HG03045 (cell line): ENCODE measurements at regions not wholly inside any gene's neighbourhood (a gene's known extent, or its start where the extent isn't known, plus 50 kb on each side); places are given as distances from the start of the nearest gene placed in this dataset.
"Not testable (repeated sequence)": the region's sequence is repeated elsewhere in the genome, so short reads cannot be mapped to it uniquely, and the experiment has no call there.

ENCODE experiments used
- ATAC-seq: cut with Tn5 transposase; IDR thresholded peaks from one replicate; pipeline ENCODE4 v1.9.1; 2021; ENCODE audit warnings: mild to moderate bottlenecking, moderate library complexity; ENCODE audit not compliant: unreplicated experiment

GRCh38 chr6:78639111-78640110 lies 227.9 kb upstream of the IRAK1BP1 start:
- no peak for ATAC-seq

GRCh38 chr6:78643976-78644375 lies 223.4 kb upstream of the IRAK1BP1 start:
- ATAC-seq: not testable (repeated sequence)

GRCh38 chr6:78646542-78647415 lies 220.6 kb upstream of the IRAK1BP1 start:
- not testable (repeated sequence) for ATAC-seq

- ATAC-seq: not testable (repeated sequence)
Observed at GRCh38 chr6:78665819-78666218, 201.5 kb upstream of the IRAK1BP1 start.

DNA sequence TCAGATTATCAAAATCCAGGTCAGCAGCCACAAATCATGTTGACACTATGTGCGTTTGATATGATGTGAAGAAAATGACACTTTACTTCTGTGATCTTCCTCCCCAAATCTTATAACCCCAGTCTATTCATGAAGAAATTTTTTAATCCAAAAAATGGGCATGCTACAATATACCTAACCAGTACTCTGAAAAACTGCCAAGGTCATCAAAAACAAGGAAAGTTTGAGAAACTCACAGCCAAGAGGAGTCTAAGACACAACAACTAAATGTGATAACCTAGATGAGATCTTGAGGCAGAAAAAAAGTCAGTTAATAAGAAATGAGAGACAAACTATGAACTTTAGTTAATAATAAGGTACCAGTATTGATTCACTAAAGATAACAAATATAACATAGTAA lies 200.6 kb upstream of the IRAK1BP1 start:
- no peak for ATAC-seq

DNA sequence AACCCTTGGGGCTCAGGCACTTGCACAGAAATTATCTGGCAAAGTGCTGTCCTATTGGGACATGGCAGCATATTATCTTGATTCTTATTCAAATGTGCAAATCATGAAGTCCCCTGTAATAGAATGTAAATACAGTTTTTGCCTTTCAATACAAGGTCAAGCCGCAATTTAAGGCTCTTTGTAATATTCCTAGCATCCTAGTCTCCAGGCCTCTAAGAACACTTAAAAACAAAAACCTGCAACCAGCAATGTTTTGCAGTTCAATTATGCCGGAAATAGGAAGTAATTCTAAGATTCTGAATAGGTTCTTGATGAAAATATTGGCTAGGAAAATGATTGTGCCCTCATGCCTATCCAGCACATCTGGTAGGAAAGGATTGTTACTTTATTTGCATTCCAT lies 197.2 kb upstream of the IRAK1BP1 start:
- ATAC-seq: no peak

- no peak for ATAC-seq
Observed at GRCh38 chr6:78670802-78671201, 196.5 kb upstream of the IRAK1BP1 start.

- ATAC-seq: not testable (repeated sequence)
Observed at GRCh38 chr6:78676069-78677007, 191.0 kb upstream of the IRAK1BP1 start.

DNA sequence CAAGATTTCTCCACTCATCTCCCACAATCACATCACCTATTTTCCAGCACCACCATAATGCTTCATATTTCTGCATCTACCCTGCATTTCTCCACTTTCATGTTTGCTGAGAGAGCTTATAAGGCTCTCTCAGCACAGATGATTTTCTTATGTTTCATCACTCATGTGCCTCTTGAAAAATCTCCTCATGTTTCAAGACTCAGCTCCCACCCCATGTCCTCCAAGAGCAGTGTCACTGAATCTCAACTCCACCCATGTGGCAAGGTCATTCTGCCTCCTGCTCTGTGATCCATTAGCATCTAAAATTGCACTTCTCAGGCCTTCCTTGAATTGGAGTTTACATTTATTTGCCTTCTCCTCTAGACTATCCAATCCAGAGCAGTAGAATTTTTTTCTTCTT lies 178.7 kb upstream of the IRAK1BP1 start:
- ATAC-seq: no peak

- no peak for ATAC-seq
Observed at GRCh38 chr6:78693835-78694234, 173.5 kb upstream of the IRAK1BP1 start.

- not testable (repeated sequence) for ATAC-seq
Observed at GRCh38 chr6:78694628-78695027, 172.7 kb upstream of the IRAK1BP1 start.

DNA sequence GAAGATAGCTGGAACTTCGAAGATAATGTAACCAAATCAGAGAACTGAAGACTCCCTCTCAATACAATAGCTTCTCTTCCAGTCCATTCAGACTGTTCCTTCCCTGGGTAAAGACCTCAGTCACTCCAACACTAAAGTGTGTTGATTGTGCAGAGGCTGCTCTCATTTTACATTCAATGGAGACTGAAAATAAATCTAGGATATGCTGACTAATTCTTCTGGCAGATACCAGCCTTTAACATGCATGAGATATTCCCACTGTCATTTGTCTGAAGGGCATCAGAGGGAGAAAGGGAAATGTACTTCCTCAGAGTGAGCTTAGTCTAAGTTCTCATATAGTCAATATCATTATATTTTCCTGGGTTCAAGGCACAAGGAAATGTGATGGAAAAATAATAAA lies 166.4 kb upstream of the IRAK1BP1 start:
- ATAC-seq: no peak

- no peak for ATAC-seq
Observed at GRCh38 chr6:78701407-78701806, 165.9 kb upstream of the IRAK1BP1 start.

GRCh38 chr6:78709021-78709420 lies 158.3 kb upstream of the IRAK1BP1 start:
- no peak for ATAC-seq

DNA sequence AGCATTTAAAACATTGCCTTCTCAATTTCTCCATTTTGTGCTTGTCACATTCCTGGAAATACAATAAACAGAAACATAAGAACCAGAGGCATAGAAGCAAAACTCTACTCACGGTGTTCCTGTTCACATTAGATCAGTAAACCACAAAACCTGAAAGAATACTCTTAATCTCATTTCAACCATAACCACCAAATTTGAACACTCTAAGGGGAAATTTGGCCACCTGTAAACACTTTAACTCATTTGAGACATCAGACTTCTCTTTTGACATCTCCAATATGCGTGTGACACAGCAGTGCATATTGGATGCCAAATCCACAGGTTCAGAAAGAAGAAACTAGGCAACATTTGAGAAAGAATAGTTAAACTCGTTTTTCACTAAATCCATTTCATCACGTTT lies 153.8 kb upstream of the IRAK1BP1 start:
- ATAC-seq: no peak

DNA sequence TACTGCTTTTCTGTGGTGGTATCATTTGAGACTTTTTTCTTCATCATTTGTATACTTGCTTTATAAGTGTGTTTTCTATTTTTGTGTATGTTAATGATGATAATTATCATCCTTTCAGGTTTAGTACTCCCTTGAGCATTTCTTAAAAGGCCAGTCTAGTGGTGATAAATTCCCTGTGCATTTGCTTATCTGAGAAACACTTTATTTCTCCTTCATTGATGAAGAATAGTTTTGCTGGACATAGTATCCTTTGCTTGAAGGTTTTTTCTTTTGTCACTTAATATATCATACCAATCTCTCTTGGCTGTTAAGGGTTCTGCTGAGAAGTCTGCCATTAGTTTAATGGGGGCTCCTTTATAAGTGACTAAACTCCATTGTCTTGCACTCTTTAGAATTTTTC lies 123.2 kb upstream of the IRAK1BP1 start:
- no peak for ATAC-seq

- no peak for ATAC-seq
Observed at GRCh38 chr6:78746457-78746856, 120.9 kb upstream of the IRAK1BP1 start.

DNA sequence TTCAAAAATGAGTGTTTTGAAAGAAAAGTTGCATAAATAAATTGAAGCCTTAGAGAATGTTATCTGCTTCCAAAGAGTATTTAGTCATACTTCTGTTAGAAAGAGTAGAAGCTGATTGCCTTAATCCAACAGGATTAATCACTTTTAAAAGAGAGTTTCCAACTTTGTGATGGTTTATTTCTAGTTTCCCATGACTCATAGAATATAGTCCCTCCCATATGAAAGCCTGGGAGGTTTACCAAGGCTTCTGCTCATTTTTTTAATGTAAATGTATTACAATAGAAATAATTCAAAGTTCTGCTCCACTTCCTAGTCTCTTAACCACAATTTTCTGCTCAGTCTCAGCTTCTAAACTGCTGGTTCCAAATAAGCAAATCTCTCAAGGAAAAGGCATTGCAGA lies 118.0 kb upstream of the IRAK1BP1 start:
- no peak for ATAC-seq

DNA sequence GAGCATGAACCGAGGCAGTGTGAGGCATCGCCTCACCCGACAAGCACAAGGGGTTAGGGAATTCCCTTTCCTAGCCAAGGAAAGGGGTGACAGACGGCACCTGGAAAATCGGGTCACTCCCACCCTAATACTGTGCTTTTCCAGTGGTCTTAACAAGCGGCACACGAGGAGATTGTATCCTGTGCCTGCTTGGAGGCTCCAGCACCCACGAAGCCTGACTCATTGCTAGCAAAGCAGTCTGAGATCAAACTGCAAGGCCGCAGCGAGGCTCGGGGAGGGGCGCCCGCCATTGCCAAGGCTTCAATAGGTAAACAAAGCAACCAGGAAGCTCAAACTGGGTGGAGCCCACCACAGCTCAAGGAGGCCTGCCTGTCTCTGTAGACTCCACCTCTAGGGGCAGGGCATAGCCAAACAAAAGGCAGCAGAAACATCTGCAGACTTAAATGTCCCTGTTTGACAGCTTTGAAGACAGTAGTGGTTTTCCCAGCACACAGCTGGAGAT lies 109.0 kb upstream of the IRAK1BP1 start:
- ATAC-seq: not testable (repeated sequence)

- ATAC-seq: no peak
Observed at GRCh38 chr6:78768271-78768670, 99.1 kb upstream of the IRAK1BP1 start.
